GM12878 (cell line): ENCODE measurements at regions not wholly inside any gene's neighbourhood (a gene's known extent, or its start where the extent isn't known, plus 50 kb on each side); places are given as distances from the start of the nearest gene placed in this dataset.

Experiments used
- ATAC-seq: fragments of 200-7000 bp; cut with Tn5 transposase; 3 replicates; pipeline ENCODE4 v1.9.1; 2020; ENCODE audit warnings: mild to moderate bottlenecking, moderate library complexity
- BruUV-seq: library from RNA; stranded (reverse); fragments of 400-500 nt; replicated peaks from 2 replicates; lab custom pipeline; 2021; lab: Mats Ljungman, UMichigan
- CTCF ChIA-PET: fragments of 300-600 bp; sonication (Branson Sonifier 250); formaldehyde crosslinking; extraction: SDS; loops from one replicate; lab custom pipeline; 2021; ENCODE audit warnings: inconsistent platforms; lab: Yijun Ruan, JAX
- POLR2A ChIA-PET: fragments of 350-600 bp; formaldehyde crosslinking; extraction: SDS; loops from one replicate; lab custom pipeline; 2021; ENCODE audit warnings: inconsistent platforms; lab: Charles Lee
- RAD21 ChIA-PET: fragments of 300-600 bp; sonication (Branson Sonifier 250); formaldehyde crosslinking; loops from one replicate; lab custom pipeline; 2023; ENCODE audit warnings: antibody characterized with exemption; ENCODE audit not compliant: unreplicated experiment; lab: Charles Lee
- SMC1A ChIA-PET: fragments of 300-600 bp; sonication (Branson Sonifier 250); formaldehyde crosslinking; loops from one replicate; lab custom pipeline; 2023; ENCODE audit not compliant: unreplicated experiment, uncharacterized antibody; lab: Charles Lee
- DNase-seq: peaks from one replicate; pipeline ENCODE4 v3.0.0-alpha.2; 2011; ENCODE audit warnings: low read depth, low spot score
- FAIRE-seq: peaks from 3 replicates; lab custom pipeline; 2011; peaks lifted over from hg19 to GRCh38; lab: Jason Lieb, UNC
- H2AFZ ChIP-seq: 2 replicates; pipeline ENCODE4 v1.6.0; 2011; ENCODE audit warnings: low read depth, low read length, control low read depth; ENCODE audit not compliant: control insufficient read depth
- H3K27ac ChIP-seq: 2 replicates; pipeline ENCODE4 v1.5.1; 2011; ENCODE audit warnings: control low read depth; ENCODE audit not compliant: control insufficient read depth, insufficient read depth
- H3K27me3 ChIP-seq, 2 experiments: replicated peaks in 1 of 2; 2 replicates each; pipeline versions ENCODE4 v1.6.0 to v1.6.1; 2011; ENCODE audit warnings: low read length in 1 of 2; ENCODE audit not compliant: control insufficient read depth in 2 of 2, insufficient read depth in 2 of 2
- H3K36me3 ChIP-seq, 2 experiments: 2 replicates each; pipeline ENCODE4 v1.5.1; 2011; ENCODE audit warnings: low read length in 1 of 2; ENCODE audit not compliant: control insufficient read depth in 2 of 2, insufficient read depth in 2 of 2
- H3K4me1 ChIP-seq: 2 replicates; pipeline ENCODE4 v1.6.1; 2011; ENCODE audit warnings: mild to moderate bottlenecking, low read length, moderate library complexity, mixed read lengths; ENCODE audit not compliant: control insufficient read depth, insufficient read depth
- H3K4me2 ChIP-seq: 2 replicates; pipeline ENCODE4 v1.6.0; 2011; ENCODE audit warnings: control low read depth; ENCODE audit not compliant: control insufficient read depth, insufficient read depth
- H3K4me3 ChIP-seq: fragments of 200-600 bp; sonication (generic); 2 replicates; pipeline ENCODE4 v1.5.1; 2016
- H3K79me2 ChIP-seq: 2 replicates; pipeline ENCODE4 v1.6.0; 2011; ENCODE audit warnings: low read length; ENCODE audit not compliant: control insufficient read depth, insufficient read depth
- H3K9ac ChIP-seq: 2 replicates; pipeline ENCODE4 v1.8.0; 2011; ENCODE audit warnings: low read length, control low read depth, mixed read lengths; ENCODE audit not compliant: control insufficient read depth, insufficient read depth
- H3K9me3 ChIP-seq: replicated peaks from 3 replicates; pipeline ENCODE4 v1.5.1; 2011; ENCODE audit warnings: mild to moderate bottlenecking, low read length; ENCODE audit not compliant: control insufficient read depth, insufficient read depth
- H4K20me1 ChIP-seq: 2 replicates; pipeline ENCODE4 v1.6.0; 2011; ENCODE audit not compliant: control insufficient read depth, insufficient read depth
- KDM1A ChIP-seq: fragments of 200-600 bp; sonication (generic); IDR thresholded peaks from 2 replicates; pipeline ENCODE4 v1.6.1; 2016; ENCODE audit warnings: borderline replicate concordance
- MLLT1 ChIP-seq: fragments of 450-650 bp; IDR thresholded peaks from 2 replicates; pipeline ENCODE4 v1.6.1; 2016; ENCODE audit warnings: mild to moderate bottlenecking
- POLR2AphosphoS2 ChIP-seq: IDR thresholded peaks from 2 replicates; pipeline ENCODE4 v1.6.1; 2011; ENCODE audit warnings: low read depth, mild to moderate bottlenecking, low read length, improper control_type of control experiment, moderate library complexity
- RAD51 ChIP-seq: fragments of 450-650 bp; IDR thresholded peaks from 2 replicates; pipeline ENCODE4 v1.6.1; 2016; ENCODE audit warnings: moderate library complexity, mild to moderate bottlenecking, inconsistent platforms
- SP1 ChIP-seq: IDR thresholded peaks from one replicate; pipeline ENCODE4 v1.6.1; 2011; ENCODE audit warnings: low read depth, low read length
- ZNF217 ChIP-seq: fragments of 450-650 bp; IDR thresholded peaks from 2 replicates; pipeline ENCODE4 v1.6.1; 2017; ENCODE audit warnings: antibody characterized with exemption, mild to moderate bottlenecking
- WGBS: methylation state at CpG from one replicate; pipeline ENCODE4 v1.1.6; 2016; ENCODE audit warnings: low lambda C conversion rate; ENCODE audit not compliant: insufficient replicate concordance, insufficient coverage; ENCODE audit errors: missing lambda C conversion rate; 5-methylcytosine and 5-hydroxymethylcytosine counted together
- in situ Hi-C: fragments of 300-500 bp; cut with MboI; formaldehyde crosslinking; loops from 9 replicates; pipeline ENCODE4 v1.14.3; 2018; ENCODE audit warnings: mixed read lengths
- intact Hi-C: fragments of 100-400 bp; cut with micrococcal nuclease; formaldehyde crosslinking; loops from one replicate; pipeline ENCODE4 v1.14.2; 2022; ENCODE audit not compliant: unreplicated experiment

DNA sequence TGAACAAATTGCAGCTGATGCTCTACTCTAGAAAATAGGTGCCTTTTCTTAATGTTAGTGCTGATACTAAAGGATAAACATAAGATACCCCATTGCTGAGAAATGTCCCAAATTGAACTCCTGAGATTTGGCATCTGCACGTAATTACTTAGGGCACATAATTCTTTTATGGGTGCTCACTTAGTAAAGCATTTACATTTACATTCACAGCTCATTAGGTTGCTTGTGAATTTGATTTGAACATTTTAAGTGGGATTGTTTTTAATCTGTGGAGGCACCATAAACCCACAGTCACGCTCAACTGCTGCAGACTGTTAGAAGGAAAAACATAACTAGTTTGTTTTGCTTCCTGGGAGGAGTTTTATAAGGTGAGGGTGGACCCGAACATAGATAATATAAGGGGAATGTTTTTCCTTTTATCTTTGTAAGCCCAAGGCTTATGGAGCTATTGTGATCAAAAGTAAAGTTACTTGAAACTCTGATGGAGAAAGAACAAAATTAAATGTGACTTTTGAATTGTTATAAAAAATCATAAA is 560.8 kb downstream of the REEP3 start:
- FAIRE-seq = no peak

More for the DNA sequence above, 560.8 kb downstream of the REEP3 start:
- intact Hi-C loops (no loop called here), in situ Hi-C loops (no loop called here)
- RAD21 ChIA-PET = no interaction called here
- no TSS peak for BruUV-seq
- H3K36me3 ChIP-seq = no peaks in the 10 kb centered on the region
- POLR2A ChIA-PET = no interaction called here
- no peaks in the 10 kb centered on the region for H4K20me1 ChIP-seq
- H3K27ac ChIP-seq = no peak overlapping the region
- TF ChIP-seq POLR2AphosphoS2 = no peak
- TF ChIP-seq KDM1A = no peak
- no peak for TF ChIP-seq ZNF217
- no peak for TF ChIP-seq MLLT1
- no peak for TF ChIP-seq SP1
- TF ChIP-seq RAD51 = no peak
- no peaks in the 10 kb centered on the region for H3K4me1 ChIP-seq
- no peak for ATAC-seq
- SMC1A ChIA-PET = no interaction called here
- H3K9me3 ChIP-seq = no peaks in the 10 kb centered on the region
- no peaks in the 10 kb centered on the region for H3K27me3 ChIP-seq
- H3K9ac ChIP-seq = no peak overlapping the region
- H3K4me2 ChIP-seq = no peak overlapping the region
- 4% methylated on average over 3 of the region's 3 CpGs for WGBS
- CTCF ChIA-PET = no interaction called here
- DNase-seq = no peak
- H3K4me3 ChIP-seq = no peak overlapping the region
- no peak overlapping the region for H2AFZ ChIP-seq
- H3K79me2 ChIP-seq = no peaks in the 10 kb centered on the region
